GM12875 (cell line): ENCODE measurements at regions not wholly inside any gene's neighbourhood (a gene's known extent, or its start where the extent isn't known, plus 50 kb on each side); places are given as distances from the start of the nearest gene placed in this dataset.

Experiments used
- H3K4me3 ChIP-seq: one replicate; pipeline ENCODE4 v1.5.1; 2011; ENCODE audit warnings: low read depth, low read length, control low read depth
- CTCF ChIP-seq: IDR thresholded peaks from 2 replicates; pipeline ENCODE4 v1.5.1; 2011; ENCODE audit warnings: low read depth, mild to moderate bottlenecking, control low read depth, inconsistent platforms, low read length, moderate library complexity, borderline replicate concordance; ENCODE audit not compliant: insufficient read depth

- no peak for TF ChIP-seq CTCF
- no peak overlapping the region for H3K4me3 ChIP-seq
Observed at GRCh38 chr14:76584271-76584702, 177.0 kb upstream of the VASH1 start.

- TF ChIP-seq CTCF: no peak
Observed at GRCh38 chr14:76585616-76586015, 175.7 kb upstream of the VASH1 start.

GRCh38 chr14:76589246-76589645 is 172.0 kb upstream of the VASH1 start:
- no peak overlapping the region for H3K4me3 ChIP-seq
- no peak for TF ChIP-seq CTCF

More at GRCh38 chr14:76585616-76586015, 175.7 kb upstream of the VASH1 start:
- no peak overlapping the region for H3K4me3 ChIP-seq

GRCh38 chr14:76591266-76591665 is 170.0 kb upstream of the VASH1 start:
- no peak overlapping the region for H3K4me3 ChIP-seq
- no peak for TF ChIP-seq CTCF

- TF ChIP-seq CTCF: no peak
- H3K4me3 ChIP-seq: no peak overlapping the region
Observed at GRCh38 chr14:76595266-76595665, 166.0 kb upstream of the VASH1 start.

- no peak overlapping the region for H3K4me3 ChIP-seq
- no peak for TF ChIP-seq CTCF
Observed at GRCh38 chr14:76597387-76597786, 163.9 kb upstream of the VASH1 start.

- no peak for TF ChIP-seq CTCF
- no peak overlapping the region for H3K4me3 ChIP-seq
Observed at GRCh38 chr14:76599141-76599540, 162.1 kb upstream of the VASH1 start.
